ENCODE measurements at regions not wholly inside any gene's neighbourhood (a gene's known extent, or its start where the extent isn't known, plus 50 kb on each side); places are given as distances from the start of the nearest gene placed in this dataset.

GRCh38 chr12:115377230-115377629 lies 693.3 kb upstream of the TBX3 start:
- peaks cover 13 to 14% of the 10 kb centered on the region in 2 donors for H3K9me3 ChIP-seq (replicated peaks in 1 of 2; ENCODE audit: control insufficient read depth in 1 of 2, insufficient read depth in 1 of 2, low read length in 2 of 2)
- H3K4me1 Mint-ChIP-seq: peaks cover 9% of the 10 kb centered on the region
- no peaks in the 10 kb centered on the region for H4K20me1 ChIP-seq (ENCODE audit: insufficient read depth, low read length)
- H3K79me2 ChIP-seq (ENCODE audit: insufficient read depth, low read length): no peaks in the 10 kb centered on the region
- H3K9me3 Mint-ChIP-seq: peaks cover 2 to 22% (median 11%) of the 10 kb centered on the region in 7 donors
- no peak for DNase-seq
- no peak overlapping the region for H3K4me2 ChIP-seq (replicated peaks; ENCODE audit: extremely low read depth, low read length, poor library complexity, severe bottlenecking)
- peaks cover 0 to 7% of the 10 kb centered on the region in 2 donors for H3K4me1 ChIP-seq (ENCODE audit: control insufficient read depth in 1 of 2, insufficient read depth in 2 of 2, low read length in 2 of 2)
- WGBS (ENCODE audit: insufficient coverage): no CpG with 5 or more reads among the region's 8 CpGs
- peaks cover 2 to 3% (median 2%) of the 10 kb centered on the region in 3 donors for H3K27me3 Mint-ChIP-seq (ENCODE audit: low read depth in 3 of 3)
- H3K27ac Mint-ChIP-seq: peak overlapping the region in 1 of 7 donors; percentile 61
- H3K4me3 Mint-ChIP-seq: no peak overlapping the region
- H2AFZ ChIP-seq (ENCODE audit: insufficient read depth, low read depth, low read length, poor library complexity, severe bottlenecking): no peak overlapping the region
- intact Hi-C loops (cut with micrococcal nuclease): no loop called here
- no peak overlapping the region for H3K4me3 ChIP-seq (replicated peaks in 1 of 3; ENCODE audit: low read depth in 2 of 3, low read length in 3 of 3)
- H3K36me3 Mint-ChIP-seq: no peaks in the 10 kb centered on the region
- H3K27me3 ChIP-seq (ENCODE audit: control insufficient read depth in 2 of 2, insufficient read depth in 2 of 2, low read length in 2 of 2): no peaks in the 10 kb centered on the region
- no peak overlapping the region for H3K9ac ChIP-seq (ENCODE audit: insufficient read depth, low read length, poor library complexity, severe bottlenecking)
- TF ChIP-seq CTCF (IDR thresholded peaks at IDR 0.05): no peak
- H3K36me3 ChIP-seq (replicated peaks in 1 of 2; ENCODE audit: control insufficient read depth in 1 of 2, insufficient read depth in 2 of 2, low read length in 2 of 2): no peaks in the 10 kb centered on the region
- no peak overlapping the region for H3K27ac ChIP-seq (ENCODE audit: low read depth in 1 of 2, low read length in 2 of 2)

GRCh38 chr12:115375186-115375991 lies 691.4 kb upstream of the TBX3 start:
- H3K27ac ChIP-seq (ENCODE audit: low read depth in 1 of 2, low read length in 2 of 2): no peak overlapping the region
- Mint-ChIP-seq H3K27ac (no peak overlapping the region), H3K36me3 (no peaks in the 10 kb centered on the region), H3K4me1 (peaks cover 2% of the 10 kb centered on the region), H3K9me3 (peaks cover 2 to 18% (median 11%) of the 10 kb centered on the region in 7 donors), H3K4me3 (no peak overlapping the region), H3K27me3 (ENCODE audit: low read depth in 3 of 3) (peaks cover 0 to 2% (median under 1%) of the 10 kb centered on the region in 3 donors)
- no peaks in the 10 kb centered on the region for H3K79me2 ChIP-seq (ENCODE audit: insufficient read depth, low read length)
- H2AFZ ChIP-seq (ENCODE audit: insufficient read depth, low read depth, low read length, poor library complexity, severe bottlenecking): no peak overlapping the region
- H3K36me3 ChIP-seq (replicated peaks in 1 of 2; ENCODE audit: control insufficient read depth in 1 of 2, insufficient read depth in 2 of 2, low read length in 2 of 2): no peaks in the 10 kb centered on the region
- no peak for TF ChIP-seq CTCF (IDR thresholded peaks at IDR 0.05)
- H3K4me2 ChIP-seq (replicated peaks; ENCODE audit: extremely low read depth, low read length, poor library complexity, severe bottlenecking): no peak overlapping the region
- H3K27me3 ChIP-seq (ENCODE audit: control insufficient read depth in 2 of 2, insufficient read depth in 2 of 2, low read length in 2 of 2): no peaks in the 10 kb centered on the region
- no peak overlapping the region for H3K4me3 ChIP-seq (replicated peaks in 1 of 3; ENCODE audit: low read depth in 2 of 3, low read length in 3 of 3)
- intact Hi-C loops (cut with micrococcal nuclease): no loop called here
- H3K4me1 ChIP-seq (ENCODE audit: control insufficient read depth in 1 of 2, insufficient read depth in 2 of 2, low read length in 2 of 2): peaks cover 0 to under 1% of the 10 kb centered on the region in 2 donors
- H3K9me3 ChIP-seq (replicated peaks in 1 of 2; ENCODE audit: control insufficient read depth in 1 of 2, insufficient read depth in 1 of 2, low read length in 2 of 2): peaks cover 13 to 14% of the 10 kb centered on the region in 2 donors
- H4K20me1 ChIP-seq (ENCODE audit: insufficient read depth, low read length): no peaks in the 10 kb centered on the region
- no peak overlapping the region for H3K9ac ChIP-seq (ENCODE audit: insufficient read depth, low read length, poor library complexity, severe bottlenecking)
- WGBS (ENCODE audit: insufficient coverage): 73% methylated on average over 4 of the region's 12 CpGs
- DNase-seq: peak in 1 of 3 donors; percentile 17
